HCT116 (cell line): ENCODE measurements at regions not wholly inside any gene's neighbourhood (a gene's known extent, or its start where the extent isn't known, plus 50 kb on each side); places are given as distances from the start of the nearest gene placed in this dataset.
"Not testable (repeated sequence)": the region's sequence is repeated elsewhere in the genome, so short reads cannot be mapped to it uniquely, and the experiment has no call there.

ENCODE experiments used
- ATAC-seq: fragments of 200-7000 bp; cut with Tn5 transposase; 2 replicates; pipeline ENCODE4 v1.9.1; 2020; ENCODE audit warnings: mild to moderate bottlenecking, moderate library complexity
- BruUV-seq: library from RNA; stranded (reverse); fragments of 400-500 nt; replicated peaks from 2 replicates; lab custom pipeline; 2021; lab: Mats Ljungman, UMichigan
- CTCF ChIA-PET: fragments of 300-600 bp; sonication (Branson Sonifier 250); formaldehyde crosslinking; loops from one replicate; lab custom pipeline; 2021; ENCODE audit warnings: antibody characterized with exemption; lab: Charles Lee
- POLR2A ChIA-PET: fragments of 300-600, 350-600 bp; sonication (Branson Sonifier 250); formaldehyde crosslinking; loops from one replicate; lab custom pipeline; 2021; ENCODE audit warnings: antibody characterized with exemption; lab: Charles Lee
- RAD21 ChIA-PET, 2 experiments: fragments of 300-600 bp; sonication (Branson Sonifier 250); formaldehyde crosslinking; loops; one replicate each; lab custom pipeline; 2023; ENCODE audit warnings: low total read pairs in 2 of 2; ENCODE audit not compliant: uncharacterized antibody in 2 of 2, unreplicated experiment in 2 of 2, low non-redundant PET in 1 of 2; lab: Charles Lee
- DNase-seq: peaks from one replicate; pipeline ENCODE4 v3.0.0-alpha.2; 2010; ENCODE audit warnings: low read depth, low spot score
- H2AFZ ChIP-seq: fragments of 200-600 bp; shearing (Covaris generic), sonication (generic); 2 replicates; pipeline ENCODE4 v1.6.1; 2017; ENCODE audit warnings: low read depth, mixed run types, mixed read lengths, antibody characterized with exemption, low read length; ENCODE audit not compliant: poor library complexity, severe bottlenecking
- H3K27ac ChIP-seq: 2 replicates; pipeline ENCODE4 v1.5.1; 2012; ENCODE audit warnings: low read depth, low read length
- H3K27me3 ChIP-seq: fragments of 200-600 bp; sonication (generic); 2 replicates; pipeline ENCODE4 v1.6.1; 2016; ENCODE audit warnings: mixed run types, low read length, mixed read lengths; ENCODE audit not compliant: insufficient read depth
- H3K36me3 ChIP-seq, 2 experiments: fragments of 200-500 bp in 1 of 2; fragments of 200-600 bp in 1 of 2; sonication (Bioruptor generic) in 1 of 2; sonication (generic) in 1 of 2; 2 replicates each; pipeline versions ENCODE4 v1.5.1 to v1.6.1; 2014 to 2016; ENCODE audit warnings: low read length in 2 of 2, inconsistent platforms in 1 of 2, mixed read lengths in 1 of 2, mixed run types in 1 of 2; ENCODE audit not compliant: insufficient read depth in 2 of 2, control insufficient read depth in 1 of 2
- H3K4me1 ChIP-seq, 2 experiments: fragments of 200-600 bp in 1 of 2; sonication (generic) in 1 of 2; 2 replicates each; pipeline versions ENCODE4 v1.5.1 to v1.6.1; 2012 to 2017; ENCODE audit warnings: low read length in 2 of 2, inconsistent platforms in 1 of 2, mild to moderate bottlenecking in 1 of 2, mixed read lengths in 1 of 2, mixed run types in 1 of 2, moderate library complexity in 1 of 2; ENCODE audit not compliant: insufficient read depth in 2 of 2, control insufficient read depth in 1 of 2
- H3K4me2 ChIP-seq: fragments of 200-600 bp; sonication (generic); 2 replicates; pipeline ENCODE4 v1.6.1; 2017; ENCODE audit warnings: mixed run types, low read length, mixed read lengths
- H3K4me3 ChIP-seq, 2 experiments: fragments of 200-600 bp in 1 of 2; sonication (generic) in 1 of 2; replicated peaks in 1 of 2; 2 replicates each; pipeline ENCODE4 v1.5.1; 2011 to 2016; ENCODE audit warnings: low read length in 2 of 2, control low read depth in 1 of 2, low read depth in 1 of 2, mild to moderate bottlenecking in 1 of 2, mixed read lengths in 1 of 2, mixed run types in 1 of 2
- H3K79me2 ChIP-seq: fragments of 200-600 bp; sonication (generic); 2 replicates; pipeline ENCODE4 v1.6.1; 2017; ENCODE audit warnings: mild to moderate bottlenecking, mixed run types, low read length, moderate library complexity, mixed read lengths; ENCODE audit not compliant: insufficient read depth
- H3K9ac ChIP-seq: fragments of 200-600 bp; sonication (generic); 2 replicates; pipeline ENCODE4 v1.6.1; 2016; ENCODE audit warnings: low read length, mixed read lengths
- H3K9me2 ChIP-seq: fragments of 200-600 bp; sonication (generic), shearing (Covaris generic); 2 replicates; pipeline ENCODE4 v1.6.1; 2017; ENCODE audit warnings: mixed run types, mild to moderate bottlenecking, moderate library complexity; ENCODE audit not compliant: insufficient read depth
- H3K9me3 ChIP-seq, 2 experiments: fragments of 200-500 bp in 1 of 2; fragments of 200-600 bp in 1 of 2; sonication (Bioruptor generic) in 1 of 2; sonication (generic) in 1 of 2; 2 replicates each; pipeline ENCODE4 v1.6.1; 2014 to 2017; ENCODE audit warnings: low read length in 2 of 2, mixed read lengths in 2 of 2, inconsistent platforms in 1 of 2, low read depth in 1 of 2, mild to moderate bottlenecking in 1 of 2, mixed run types in 1 of 2, moderate library complexity in 1 of 2; ENCODE audit not compliant: control insufficient read depth in 1 of 2, insufficient read depth in 1 of 2
- H4K20me1 ChIP-seq: fragments of 200-600 bp; sonication (generic), shearing (Covaris generic); 2 replicates; pipeline ENCODE4 v1.6.1; 2017; ENCODE audit warnings: mixed run types, mild to moderate bottlenecking, moderate library complexity; ENCODE audit not compliant: insufficient read depth
- ZNF274 ChIP-seq: fragments of 200-500 bp; sonication (Bioruptor generic); IDR thresholded peaks from 2 replicates; pipeline ENCODE4 v1.6.1; 2014; ENCODE audit warnings: mild to moderate bottlenecking, low read depth, low read length, inconsistent platforms
- intact Hi-C: fragments of 100-400 bp; cut with micrococcal nuclease; formaldehyde crosslinking; loops from 2 replicates; pipeline ENCODE4 v1.10.0; 2022

- DNase-seq, H3K4me2 ChIP-seq, H4K20me1 ChIP-seq, intact Hi-C loops, H3K27me3 ChIP-seq, ATAC-seq, H3K9ac ChIP-seq, RAD21 ChIA-PET, H3K36me3 ChIP-seq, H3K4me3 ChIP-seq, H3K4me1 ChIP-seq, BruUV-seq, H3K9me2 ChIP-seq, H3K79me2 ChIP-seq, H2AFZ ChIP-seq, H3K27ac ChIP-seq, POLR2A ChIA-PET, H3K9me3 ChIP-seq, CTCF ChIA-PET: not testable (repeated sequence)
- TF ChIP-seq ZNF274 = peak; percentile 29
Measured at GRCh38 chr7:63291758-63292157, 706.9 kb upstream of the ZNF722 start.

DNA sequence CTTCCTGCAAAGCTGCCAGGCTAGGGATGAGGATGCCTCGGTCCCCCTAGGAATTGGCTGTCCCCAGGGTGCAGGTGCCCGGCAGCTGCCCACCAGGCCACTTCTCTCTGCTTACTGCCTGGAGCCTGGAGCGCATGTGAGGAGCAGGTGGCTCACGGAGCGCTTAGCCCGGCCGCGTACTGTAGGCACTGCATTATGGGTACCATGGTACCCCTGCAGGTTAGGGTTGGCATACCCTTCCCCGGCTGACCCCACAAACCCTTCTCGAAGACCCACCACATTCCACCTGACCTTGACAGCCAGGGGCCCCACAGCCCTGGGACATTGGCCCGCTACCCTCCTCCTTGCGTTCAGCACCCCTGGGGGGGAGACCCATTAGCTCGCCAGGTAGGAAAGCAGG is 681.1 kb upstream of the ZNF722 start:
- H3K36me3 ChIP-seq, H3K27me3 ChIP-seq, H3K79me2 ChIP-seq, H2AFZ ChIP-seq, H4K20me1 ChIP-seq, H3K4me1 ChIP-seq, CTCF ChIA-PET, RAD21 ChIA-PET, BruUV-seq, intact Hi-C loops, POLR2A ChIA-PET, H3K27ac ChIP-seq, H3K4me2 ChIP-seq, H3K4me3 ChIP-seq, DNase-seq, H3K9me3 ChIP-seq, ATAC-seq, H3K9ac ChIP-seq, H3K9me2 ChIP-seq: not testable (repeated sequence)

GRCh38 chr7:63348755-63349408 is 649.8 kb upstream of the ZNF722 start:
- H3K4me2 ChIP-seq, H3K9me3 ChIP-seq, H3K4me3 ChIP-seq, H2AFZ ChIP-seq, H3K4me1 ChIP-seq, H3K36me3 ChIP-seq, BruUV-seq, ATAC-seq, H3K27ac ChIP-seq, POLR2A ChIA-PET, H3K79me2 ChIP-seq, H3K9ac ChIP-seq, CTCF ChIA-PET, DNase-seq, RAD21 ChIA-PET, H4K20me1 ChIP-seq, H3K27me3 ChIP-seq, H3K9me2 ChIP-seq, intact Hi-C loops: not testable (repeated sequence)
